Activated CD8-positive, alpha-beta memory T cell treated with anti-CD3 and anti-CD28 coated beads for 36 hours (primary cell): ENCODE measurements at regions not wholly inside any gene's neighbourhood (a gene's known extent, or its start where the extent isn't known, plus 50 kb on each side); places are given as distances from the start of the nearest gene placed in this dataset.
"Not testable (repeated sequence)": the region's sequence is repeated elsewhere in the genome, so short reads cannot be mapped to it uniquely, and the experiment has no call there.

Experiments used
- CTCF ChIA-PET: fragments of 350-600 bp; sonication (Branson Sonifier 250); formaldehyde crosslinking; loops from one replicate; lab custom pipeline; 2021; ENCODE audit warnings: antibody characterized with exemption; lab: Charles Lee
- POLR2A ChIA-PET: fragments of 350-600 bp; sonication (Branson Sonifier 250); formaldehyde crosslinking; loops from one replicate; lab custom pipeline; 2021; ENCODE audit warnings: antibody characterized with exemption; lab: Charles Lee

GRCh38 chr4:97101171-97101570, 1042.1 kb downstream of the STPG2 start:
- CTCF ChIA-PET, POLR2A ChIA-PET: not testable (repeated sequence)

- ChIA-PET CTCF (no interaction called here), POLR2A (no interaction called here)
These were observed 1040.0 kb downstream of the STPG2 start for GRCh38 chr4:97103252-97103651.

- ChIA-PET POLR2A (no interaction called here), CTCF (no interaction called here)
These were observed 1039.3 kb downstream of the STPG2 start for GRCh38 chr4:97104006-97104405.

GRCh38 chr4:97104666-97105065, 1038.6 kb downstream of the STPG2 start:
- CTCF ChIA-PET = no interaction called here
- POLR2A ChIA-PET = no interaction called here

GRCh38 chr4:97105347-97106099, 1037.8 kb downstream of the STPG2 start:
- CTCF ChIA-PET = no interaction called here
- POLR2A ChIA-PET = no interaction called here

GRCh38 chr4:97106161-97106560, 1037.1 kb downstream of the STPG2 start:
- ChIA-PET POLR2A (no interaction called here), CTCF (no interaction called here)

- ChIA-PET POLR2A (no interaction called here), CTCF (no interaction called here)
These were observed 1032.8 kb downstream of the STPG2 start for GRCh38 chr4:97110506-97110905.

GRCh38 chr4:97116511-97116910, 1026.8 kb downstream of the STPG2 start:
- ChIA-PET POLR2A (no interaction called here), CTCF (no interaction called here)

GRCh38 chr4:97121493-97121892, 1021.8 kb downstream of the STPG2 start:
- CTCF ChIA-PET = no interaction called here
- POLR2A ChIA-PET = no interaction called here

GRCh38 chr4:97123573-97123972, 1019.7 kb downstream of the STPG2 start:
- ChIA-PET POLR2A (no interaction called here), CTCF (no interaction called here)

GRCh38 chr4:97132435-97132834, 1010.8 kb downstream of the STPG2 start:
- POLR2A ChIA-PET = no interaction called here
- CTCF ChIA-PET = no interaction called here

- ChIA-PET CTCF (no interaction called here), POLR2A (no interaction called here)
These were observed 1008.8 kb downstream of the STPG2 start for GRCh38 chr4:97134456-97134855.

- ChIA-PET CTCF (no interaction called here), POLR2A (no interaction called here)
These were observed 1003.5 kb downstream of the STPG2 start for GRCh38 chr4:97139791-97140190.

- ChIA-PET CTCF (no interaction called here), POLR2A (no interaction called here)
These were observed 1002.7 kb downstream of the STPG2 start for GRCh38 chr4:97140545-97140944.

- POLR2A ChIA-PET, CTCF ChIA-PET: not testable (repeated sequence)
These were observed 1001.9 kb downstream of the STPG2 start for GRCh38 chr4:97141332-97141731.

GRCh38 chr4:97142410-97142809, 1000.9 kb downstream of the STPG2 start:
- ChIA-PET CTCF (no interaction called here), POLR2A (no interaction called here)

GRCh38 chr4:97142893-97143292, 1000.4 kb downstream of the STPG2 start:
- ChIA-PET CTCF (no interaction called here), POLR2A (no interaction called here)

- ChIA-PET POLR2A (no interaction called here), CTCF (no interaction called here)
These were observed 999.1 kb downstream of the STPG2 start for GRCh38 chr4:97144199-97144598.

- ChIA-PET POLR2A (no interaction called here), CTCF (no interaction called here)
These were observed 992.3 kb downstream of the STPG2 start for GRCh38 chr4:97150966-97151365.

- ChIA-PET POLR2A (no interaction called here), CTCF (no interaction called here)
These were observed 991.1 kb downstream of the STPG2 start for GRCh38 chr4:97152149-97152548.

GRCh38 chr4:97153042-97153441, 990.2 kb downstream of the STPG2 start:
- ChIA-PET CTCF (no interaction called here), POLR2A (no interaction called here)

GRCh38 chr4:97159625-97160024, 983.7 kb downstream of the STPG2 start:
- ChIA-PET POLR2A (no interaction called here), CTCF (no interaction called here)
